MCF 10A (cell line): ENCODE measurements at regions not wholly inside any gene's neighbourhood (a gene's known extent, or its start where the extent isn't known, plus 50 kb on each side); places are given as distances from the start of the nearest gene placed in this dataset.

Experiments used
- BruUV-seq: library from RNA; stranded (reverse); fragments of 400-500 nt; replicated peaks from 2 replicates; lab custom pipeline; 2021; lab: Mats Ljungman, UMichigan
- CTCF ChIA-PET: fragments of 300-600 bp; sonication (Branson Sonifier 250); formaldehyde crosslinking; extraction: SDS; loops from one replicate; lab custom pipeline; 2021; ENCODE audit warnings: antibody characterized with exemption, inconsistent platforms; lab: Yijun Ruan, JAX
- POLR2A ChIA-PET: fragments of 300-600, 350-650 bp; sonication (Branson Sonifier 250); formaldehyde crosslinking; extraction: SDS; loops from one replicate; lab custom pipeline; 2020; ENCODE audit warnings: antibody characterized with exemption, inconsistent platforms; lab: Yijun Ruan, JAX
- DNase-seq: peaks from one replicate; pipeline ENCODE4 v3.0.0-alpha.2; 2018; ENCODE audit not compliant: unreplicated experiment
- H3K27ac Mint-ChIP-seq: one replicate; pipeline ENCODE4 v1.8.0; 2022; ENCODE audit warnings: mild to moderate bottlenecking, low read depth, mixed read lengths; ENCODE audit not compliant: unreplicated experiment
- H3K27me3 Mint-ChIP-seq: one replicate; pipeline ENCODE4 v1.8.0; 2022; ENCODE audit warnings: mixed read lengths; ENCODE audit not compliant: insufficient read depth, unreplicated experiment
- H3K36me3 Mint-ChIP-seq: one replicate; pipeline ENCODE4 v1.8.0; 2022; ENCODE audit warnings: mild to moderate bottlenecking, moderate library complexity, mixed read lengths; ENCODE audit not compliant: insufficient read depth, unreplicated experiment
- H3K4me1 Mint-ChIP-seq: one replicate; pipeline ENCODE4 v1.8.0; 2022; ENCODE audit warnings: mixed read lengths; ENCODE audit not compliant: insufficient read depth, unreplicated experiment
- H3K4me3 Mint-ChIP-seq: one replicate; pipeline ENCODE4 v1.8.0; 2022; ENCODE audit warnings: mild to moderate bottlenecking, moderate library complexity, mixed read lengths; ENCODE audit not compliant: unreplicated experiment
- H3K9me3 Mint-ChIP-seq: one replicate; pipeline ENCODE4 v1.8.0; 2022; ENCODE audit warnings: mixed read lengths; ENCODE audit not compliant: unreplicated experiment
- intact Hi-C: fragments of 100-400 bp; cut with micrococcal nuclease; formaldehyde crosslinking; loops from 2 replicates; pipeline ENCODE4 v1.14.1; 2022
- TF ChIP-seq, protein P1 (sequence below): fragments of 200-600 bp; IDR thresholded peaks from one replicate; pipeline ENCODE4 v1.8.0; 2022; ENCODE audit warnings: antibody characterized with exemption, mild to moderate bottlenecking; ENCODE audit not compliant: unreplicated experiment

DNA sequence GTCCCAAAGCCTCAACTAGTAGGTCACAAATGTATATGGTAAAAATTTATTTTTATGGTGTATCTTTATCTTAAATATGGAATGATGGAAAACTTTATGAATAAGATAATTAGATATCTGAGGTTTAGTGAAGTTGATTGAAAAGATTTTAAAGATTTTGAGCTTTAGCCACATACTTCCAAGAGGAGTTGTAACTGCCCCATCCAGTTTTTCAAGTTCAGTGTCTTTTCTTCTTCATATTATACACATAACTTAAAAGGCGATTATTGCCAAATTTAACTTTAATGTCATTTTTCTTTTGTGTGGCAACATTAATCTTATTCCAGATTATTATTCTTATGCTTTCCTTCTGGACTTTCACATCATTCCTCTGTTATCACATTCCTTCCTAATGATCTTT, 266.4 kb downstream of the TINAG start:
- no peaks in the 10 kb centered on the region for H3K36me3 Mint-ChIP-seq
- no peak overlapping the region for H3K4me3 Mint-ChIP-seq
- no peaks in the 10 kb centered on the region for H3K4me1 Mint-ChIP-seq
- intact Hi-C loops, result no loop called here
- no TSS peak for BruUV-seq
- H3K27me3 Mint-ChIP-seq, result no peaks in the 10 kb centered on the region
- no peaks in the 10 kb centered on the region for H3K9me3 Mint-ChIP-seq
- POLR2A ChIA-PET, result no interaction called here
- DNase-seq, result no peak
- TF ChIP-seq, protein P1, sequence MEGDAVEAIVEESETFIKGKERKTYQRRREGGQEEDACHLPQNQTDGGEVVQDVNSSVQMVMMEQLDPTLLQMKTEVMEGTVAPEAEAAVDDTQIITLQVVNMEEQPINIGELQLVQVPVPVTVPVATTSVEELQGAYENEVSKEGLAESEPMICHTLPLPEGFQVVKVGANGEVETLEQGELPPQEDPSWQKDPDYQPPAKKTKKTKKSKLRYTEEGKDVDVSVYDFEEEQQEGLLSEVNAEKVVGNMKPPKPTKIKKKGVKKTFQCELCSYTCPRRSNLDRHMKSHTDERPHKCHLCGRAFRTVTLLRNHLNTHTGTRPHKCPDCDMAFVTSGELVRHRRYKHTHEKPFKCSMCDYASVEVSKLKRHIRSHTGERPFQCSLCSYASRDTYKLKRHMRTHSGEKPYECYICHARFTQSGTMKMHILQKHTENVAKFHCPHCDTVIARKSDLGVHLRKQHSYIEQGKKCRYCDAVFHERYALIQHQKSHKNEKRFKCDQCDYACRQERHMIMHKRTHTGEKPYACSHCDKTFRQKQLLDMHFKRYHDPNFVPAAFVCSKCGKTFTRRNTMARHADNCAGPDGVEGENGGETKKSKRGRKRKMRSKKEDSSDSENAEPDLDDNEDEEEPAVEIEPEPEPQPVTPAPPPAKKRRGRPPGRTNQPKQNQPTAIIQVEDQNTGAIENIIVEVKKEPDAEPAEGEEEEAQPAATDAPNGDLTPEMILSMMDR, result no peak
- CTCF ChIA-PET, result no interaction called here
- H3K27ac Mint-ChIP-seq, result no peak overlapping the region

DNA sequence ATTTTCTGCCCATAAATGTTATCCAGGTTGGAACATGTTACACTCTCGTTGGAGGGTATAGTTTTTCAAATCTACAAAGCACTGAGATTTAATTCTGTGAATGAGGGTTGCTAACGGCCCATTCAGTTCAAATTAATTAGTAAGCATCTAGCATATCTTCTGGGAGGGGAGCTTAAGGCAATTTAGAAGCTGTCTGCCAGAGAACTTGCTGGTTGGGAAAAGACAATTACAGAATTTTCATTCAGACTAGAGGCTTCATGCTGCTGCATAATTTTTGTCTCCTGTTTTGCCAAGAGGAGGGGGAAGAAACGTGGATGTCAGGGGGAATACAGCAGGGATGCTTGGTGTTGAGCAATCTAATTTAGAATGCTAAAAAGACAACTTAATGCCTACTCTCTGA, 268.3 kb upstream of the FAM83B start:
- no peaks in the 10 kb centered on the region for H3K4me1 Mint-ChIP-seq
- intact Hi-C loops, result no loop called here
- no peaks in the 10 kb centered on the region for H3K27me3 Mint-ChIP-seq
- POLR2A ChIA-PET, result no interaction called here
- BruUV-seq, result no TSS peak
- no peak overlapping the region for H3K4me3 Mint-ChIP-seq
- CTCF ChIA-PET, result no interaction called here
- TF ChIP-seq, protein P1, result no peak
- H3K27ac Mint-ChIP-seq, result no peak overlapping the region
- no peak for DNase-seq
- H3K9me3 Mint-ChIP-seq, result no peaks in the 10 kb centered on the region
- no peaks in the 10 kb centered on the region for H3K36me3 Mint-ChIP-seq

DNA sequence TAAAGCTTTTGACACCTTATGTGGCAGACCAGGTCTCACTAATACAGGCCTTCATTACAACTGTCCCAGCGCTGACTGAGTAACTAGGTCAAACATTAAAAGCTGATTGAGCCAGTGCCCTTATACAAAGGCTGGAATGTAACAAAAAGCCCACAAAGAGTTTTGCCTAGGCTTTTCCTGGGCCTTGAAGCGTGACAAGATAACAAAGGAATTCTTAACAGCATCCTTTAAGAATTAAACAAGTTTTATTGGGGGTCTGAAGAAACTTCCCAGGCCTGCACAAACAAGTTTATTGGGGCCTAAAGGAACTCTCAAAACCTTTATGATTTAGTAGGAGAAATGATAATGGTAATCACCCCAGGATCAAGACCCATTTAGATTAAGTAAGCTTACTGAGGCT, 267.6 kb upstream of the FAM83B start:
- Mint-ChIP-seq H3K4me1 (no peaks in the 10 kb centered on the region), H3K4me3 (no peak overlapping the region), H3K9me3 (no peaks in the 10 kb centered on the region), H3K27ac (no peak overlapping the region), H3K36me3 (no peaks in the 10 kb centered on the region), H3K27me3 (no peaks in the 10 kb centered on the region)
- BruUV-seq, result no TSS peak
- no peak for DNase-seq
- ChIA-PET POLR2A (no interaction called here), CTCF (interaction anchor here (0.9 kb wide), 1 partner anchor 66 kb away, joined by 4 read pairs; no protein-coding TSS in a partner anchor)
- TF ChIP-seq, protein P1, result no peak
- intact Hi-C loops, result no loop called here

DNA sequence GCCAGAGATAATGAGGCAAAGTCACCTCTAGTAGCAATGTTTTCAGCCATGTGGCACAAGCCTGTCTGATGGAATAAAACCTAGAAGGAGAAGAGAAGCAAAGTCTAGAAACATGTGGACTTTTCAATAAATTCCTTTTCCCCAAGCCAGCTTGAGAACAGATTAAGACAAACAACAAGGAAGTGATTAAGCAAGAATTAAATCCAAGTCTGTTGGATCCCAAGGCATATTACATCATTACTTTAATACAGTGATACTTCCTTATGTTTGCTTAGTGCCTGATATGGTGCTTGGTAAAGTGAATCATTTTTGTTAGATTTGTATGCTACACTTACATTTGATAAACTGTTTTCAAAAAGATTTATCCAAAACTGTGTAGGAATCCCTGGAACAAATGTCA, 260.3 kb upstream of the FAM83B start:
- CTCF ChIA-PET, result interaction anchor here (0.6 kb wide), 2 partner anchors 8 to 146 kb away, joined by 3 read pairs; no protein-coding TSS in a partner anchor
- Mint-ChIP-seq H3K36me3 (no peaks in the 10 kb centered on the region), H3K4me3 (no peak overlapping the region), H3K9me3 (no peaks in the 10 kb centered on the region), H3K27me3 (no peaks in the 10 kb centered on the region), H3K27ac (no peak overlapping the region), H3K4me1 (no peaks in the 10 kb centered on the region)
- TF ChIP-seq, protein P1, result no peak
- no TSS peak for BruUV-seq
- intact Hi-C loops, result no loop called here
- POLR2A ChIA-PET, result no interaction called here
- DNase-seq, result peak; percentile 38
